ENCODE measurements at regions not wholly inside any gene's neighbourhood (a gene's known extent, or its start where the extent isn't known, plus 50 kb on each side); places are given as distances from the start of the nearest gene placed in this dataset.

DNA sequence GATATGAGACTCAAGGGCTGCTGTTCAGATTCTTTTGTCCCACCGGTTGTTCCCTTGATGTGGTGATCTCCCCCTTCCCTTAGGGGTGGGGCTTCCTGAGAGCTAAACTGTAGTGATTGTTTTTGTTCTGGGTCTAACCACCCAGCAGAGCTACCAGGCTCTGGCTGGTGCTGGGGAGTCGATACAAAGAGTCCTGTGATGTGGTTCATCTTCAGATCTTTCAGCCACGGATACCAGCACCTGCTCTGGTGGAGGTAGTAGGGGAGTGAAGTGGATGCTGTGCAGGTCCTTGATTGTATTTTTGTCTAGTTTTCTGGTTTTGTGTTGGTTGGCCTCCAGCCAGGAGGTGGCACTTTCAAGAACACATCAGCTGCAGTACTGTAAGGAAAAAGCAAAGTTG, 801.6 kb downstream of the EPHA7 start:
- TF ChIP-seq, protein P1, sequence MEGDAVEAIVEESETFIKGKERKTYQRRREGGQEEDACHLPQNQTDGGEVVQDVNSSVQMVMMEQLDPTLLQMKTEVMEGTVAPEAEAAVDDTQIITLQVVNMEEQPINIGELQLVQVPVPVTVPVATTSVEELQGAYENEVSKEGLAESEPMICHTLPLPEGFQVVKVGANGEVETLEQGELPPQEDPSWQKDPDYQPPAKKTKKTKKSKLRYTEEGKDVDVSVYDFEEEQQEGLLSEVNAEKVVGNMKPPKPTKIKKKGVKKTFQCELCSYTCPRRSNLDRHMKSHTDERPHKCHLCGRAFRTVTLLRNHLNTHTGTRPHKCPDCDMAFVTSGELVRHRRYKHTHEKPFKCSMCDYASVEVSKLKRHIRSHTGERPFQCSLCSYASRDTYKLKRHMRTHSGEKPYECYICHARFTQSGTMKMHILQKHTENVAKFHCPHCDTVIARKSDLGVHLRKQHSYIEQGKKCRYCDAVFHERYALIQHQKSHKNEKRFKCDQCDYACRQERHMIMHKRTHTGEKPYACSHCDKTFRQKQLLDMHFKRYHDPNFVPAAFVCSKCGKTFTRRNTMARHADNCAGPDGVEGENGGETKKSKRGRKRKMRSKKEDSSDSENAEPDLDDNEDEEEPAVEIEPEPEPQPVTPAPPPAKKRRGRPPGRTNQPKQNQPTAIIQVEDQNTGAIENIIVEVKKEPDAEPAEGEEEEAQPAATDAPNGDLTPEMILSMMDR (IDR thresholded peaks at IDR 0.05): no peak
- TF ChIP-seq POLR2AphosphoS5 (IDR thresholded peaks at IDR 0.05; ENCODE audit: insufficient read depth in 1 of 2, low read depth in 1 of 2): no peak
